OCI-LY7 (cell line): ENCODE measurements at regions not wholly inside any gene's neighbourhood (a gene's known extent, or its start where the extent isn't known, plus 50 kb on each side); places are given as distances from the start of the nearest gene placed in this dataset.

ENCODE experiments used
- EZH2phosphoT487 ChIP-seq: fragments of 200-600 bp; sonication (generic); IDR thresholded peaks from 2 replicates; pipeline ENCODE4 v1.6.1; 2018; ENCODE audit warnings: low read depth, borderline replicate concordance, mild to moderate bottlenecking, mixed run types, antibody characterized with exemption, low read length, moderate library complexity, mixed read lengths
- TF ChIP-seq, protein P1 (sequence below): fragments of 200-600 bp; sonication (generic); conservative IDR thresholded peaks from 2 replicates; pipeline ENCODE4 v1.5.1; 2014; ENCODE audit warnings: mild to moderate bottlenecking, antibody characterized with exemption, low read length, moderate library complexity, mixed read lengths

DNA sequence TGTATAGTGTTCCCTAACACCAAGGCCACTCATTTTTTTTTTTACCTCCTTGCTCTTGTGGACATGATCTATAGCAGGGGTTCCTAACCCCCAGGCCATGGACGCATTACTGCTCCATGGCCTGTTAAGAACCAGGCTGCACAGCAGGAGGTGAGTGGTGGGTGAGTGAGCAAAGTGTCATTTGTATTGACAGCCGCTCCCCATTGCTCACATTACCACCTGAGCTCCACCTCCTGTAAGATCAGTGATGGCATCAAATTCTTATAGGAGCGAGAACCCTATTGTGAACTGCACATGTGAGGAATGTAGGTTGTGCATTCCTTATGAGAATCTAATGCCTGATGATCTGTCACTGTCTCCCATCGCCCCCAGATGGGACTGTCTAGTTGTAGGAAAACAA is 342.0 kb downstream of the SOX9 start:
- TF ChIP-seq, protein P1, sequence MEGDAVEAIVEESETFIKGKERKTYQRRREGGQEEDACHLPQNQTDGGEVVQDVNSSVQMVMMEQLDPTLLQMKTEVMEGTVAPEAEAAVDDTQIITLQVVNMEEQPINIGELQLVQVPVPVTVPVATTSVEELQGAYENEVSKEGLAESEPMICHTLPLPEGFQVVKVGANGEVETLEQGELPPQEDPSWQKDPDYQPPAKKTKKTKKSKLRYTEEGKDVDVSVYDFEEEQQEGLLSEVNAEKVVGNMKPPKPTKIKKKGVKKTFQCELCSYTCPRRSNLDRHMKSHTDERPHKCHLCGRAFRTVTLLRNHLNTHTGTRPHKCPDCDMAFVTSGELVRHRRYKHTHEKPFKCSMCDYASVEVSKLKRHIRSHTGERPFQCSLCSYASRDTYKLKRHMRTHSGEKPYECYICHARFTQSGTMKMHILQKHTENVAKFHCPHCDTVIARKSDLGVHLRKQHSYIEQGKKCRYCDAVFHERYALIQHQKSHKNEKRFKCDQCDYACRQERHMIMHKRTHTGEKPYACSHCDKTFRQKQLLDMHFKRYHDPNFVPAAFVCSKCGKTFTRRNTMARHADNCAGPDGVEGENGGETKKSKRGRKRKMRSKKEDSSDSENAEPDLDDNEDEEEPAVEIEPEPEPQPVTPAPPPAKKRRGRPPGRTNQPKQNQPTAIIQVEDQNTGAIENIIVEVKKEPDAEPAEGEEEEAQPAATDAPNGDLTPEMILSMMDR = no peak
- TF ChIP-seq EZH2phosphoT487 = no peak
